Mesothelial cell of epicardium (in vitro differentiated cells): ENCODE measurements at regions not wholly inside any gene's neighbourhood (a gene's known extent, or its start where the extent isn't known, plus 50 kb on each side); places are given as distances from the start of the nearest gene placed in this dataset.
"Not testable (repeated sequence)": the region's sequence is repeated elsewhere in the genome, so short reads cannot be mapped to it uniquely, and the experiment has no call there.

Experiments
- DNase-seq, 2 experiments: peaks; one replicate each; pipeline ENCODE4 v3.0.0; 2021; ENCODE audit warnings: low spot score in 2 of 2; ENCODE audit not compliant: unreplicated experiment in 2 of 2
- H3K27ac Mint-ChIP-seq: 2 replicates; pipeline ENCODE4 v1.8.0; 2021; ENCODE audit warnings: mixed read lengths
- H3K27me3 Mint-ChIP-seq: 2 replicates; pipeline ENCODE4 v1.8.0; 2021; ENCODE audit warnings: low read depth, mixed read lengths
- H3K36me3 Mint-ChIP-seq: 2 replicates; pipeline ENCODE4 v1.8.0; 2021; ENCODE audit warnings: mixed read lengths
- H3K4me1 Mint-ChIP-seq: 2 replicates; pipeline ENCODE4 v1.8.0; 2021; ENCODE audit warnings: mixed read lengths
- H3K4me3 Mint-ChIP-seq: 2 replicates; pipeline ENCODE4 v1.8.0; 2021; ENCODE audit warnings: mild to moderate bottlenecking, moderate library complexity, mixed read lengths
- H3K9me3 Mint-ChIP-seq: 2 replicates; pipeline ENCODE4 v1.8.0; 2021; ENCODE audit warnings: mixed read lengths
- TF ChIP-seq, protein P1 (sequence below): fragments of 200-600 bp; sonication (generic); IDR thresholded peaks from one replicate; pipeline ENCODE4 v1.5.0; 2021; ENCODE audit warnings: antibody characterized with exemption; ENCODE audit not compliant: unreplicated experiment

DNA sequence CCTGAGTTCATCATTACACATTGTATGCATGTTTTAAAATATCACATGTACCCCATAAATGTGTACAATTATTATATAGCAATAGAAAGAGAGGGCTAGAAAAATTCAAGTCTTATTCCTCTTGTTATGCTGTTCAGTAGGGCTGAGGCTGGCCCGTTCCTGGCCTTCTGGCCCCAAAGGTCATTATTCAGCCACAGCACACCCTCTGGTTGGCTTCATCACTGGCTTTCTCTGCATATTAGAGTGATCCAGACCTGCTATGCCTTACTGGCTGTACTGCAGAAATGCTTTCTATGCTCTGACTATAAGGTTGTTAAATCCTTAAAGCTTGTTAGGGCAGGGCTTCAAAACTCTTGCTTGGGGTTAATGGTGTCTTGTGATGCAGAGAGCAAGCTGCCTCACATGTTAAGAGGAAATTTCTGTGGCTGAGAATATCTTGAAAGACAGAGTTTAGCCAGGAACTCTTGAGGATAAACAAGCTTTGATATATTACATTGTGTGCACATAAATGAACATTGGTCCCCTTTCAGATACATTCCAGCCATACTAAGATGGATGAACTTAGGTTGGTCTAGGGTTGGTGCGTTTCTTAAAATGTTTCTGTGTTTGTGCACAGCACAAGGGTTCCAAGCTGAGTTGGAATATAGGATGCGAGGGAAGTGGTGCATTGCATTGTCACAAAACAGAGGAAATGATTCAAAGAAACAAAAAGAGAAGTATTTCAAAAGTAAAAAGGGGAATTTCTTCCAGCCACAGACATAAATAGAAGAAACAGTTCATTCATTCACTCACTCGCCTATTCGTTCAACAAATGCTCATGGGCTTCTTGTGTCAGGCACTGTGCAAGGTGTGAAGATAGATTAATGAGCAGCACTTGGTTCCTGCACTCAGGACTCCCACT is 61.6 kb upstream of the WDR11 start:
- Mint-ChIP-seq H3K4me1 (no peaks in the 10 kb centered on the region), H3K36me3 (no peaks in the 10 kb centered on the region), H3K4me3 (no peak overlapping the region), H3K27me3 (peaks cover 22% of the 10 kb centered on the region), H3K9me3 (peaks cover 5% of the 10 kb centered on the region), H3K27ac (no peak overlapping the region)
- no peak for DNase-seq
- TF ChIP-seq, protein P1, sequence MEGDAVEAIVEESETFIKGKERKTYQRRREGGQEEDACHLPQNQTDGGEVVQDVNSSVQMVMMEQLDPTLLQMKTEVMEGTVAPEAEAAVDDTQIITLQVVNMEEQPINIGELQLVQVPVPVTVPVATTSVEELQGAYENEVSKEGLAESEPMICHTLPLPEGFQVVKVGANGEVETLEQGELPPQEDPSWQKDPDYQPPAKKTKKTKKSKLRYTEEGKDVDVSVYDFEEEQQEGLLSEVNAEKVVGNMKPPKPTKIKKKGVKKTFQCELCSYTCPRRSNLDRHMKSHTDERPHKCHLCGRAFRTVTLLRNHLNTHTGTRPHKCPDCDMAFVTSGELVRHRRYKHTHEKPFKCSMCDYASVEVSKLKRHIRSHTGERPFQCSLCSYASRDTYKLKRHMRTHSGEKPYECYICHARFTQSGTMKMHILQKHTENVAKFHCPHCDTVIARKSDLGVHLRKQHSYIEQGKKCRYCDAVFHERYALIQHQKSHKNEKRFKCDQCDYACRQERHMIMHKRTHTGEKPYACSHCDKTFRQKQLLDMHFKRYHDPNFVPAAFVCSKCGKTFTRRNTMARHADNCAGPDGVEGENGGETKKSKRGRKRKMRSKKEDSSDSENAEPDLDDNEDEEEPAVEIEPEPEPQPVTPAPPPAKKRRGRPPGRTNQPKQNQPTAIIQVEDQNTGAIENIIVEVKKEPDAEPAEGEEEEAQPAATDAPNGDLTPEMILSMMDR: no peak

DNA sequence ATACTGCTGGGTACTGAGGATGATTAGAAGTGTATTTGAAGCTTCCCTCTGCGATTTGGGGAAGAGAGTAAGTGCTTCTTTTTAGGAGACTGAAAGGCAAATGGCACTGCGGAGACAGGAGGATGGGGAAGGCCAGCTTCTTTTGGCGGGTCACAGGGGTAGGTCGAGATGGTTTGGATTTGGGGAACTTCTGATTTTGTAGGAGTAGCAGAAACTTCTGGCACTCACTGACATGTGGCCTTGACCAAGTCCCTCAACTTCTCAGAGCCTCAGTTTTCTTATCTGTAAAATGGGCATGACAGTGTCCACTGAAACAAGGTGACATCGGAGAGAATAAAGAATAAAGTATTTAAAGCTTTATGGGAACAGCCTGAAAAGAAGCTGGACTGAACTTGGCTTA is 59.8 kb upstream of the WDR11 start:
- no peaks in the 10 kb centered on the region for H3K4me1 Mint-ChIP-seq
- no peak overlapping the region for H3K27ac Mint-ChIP-seq
- TF ChIP-seq, protein P1: no peak
- DNase-seq: no peak
- H3K4me3 Mint-ChIP-seq: no peak overlapping the region
- H3K36me3 Mint-ChIP-seq: no peaks in the 10 kb centered on the region
- no peaks in the 10 kb centered on the region for H3K9me3 Mint-ChIP-seq
- peaks cover 18% of the 10 kb centered on the region for H3K27me3 Mint-ChIP-seq

DNA sequence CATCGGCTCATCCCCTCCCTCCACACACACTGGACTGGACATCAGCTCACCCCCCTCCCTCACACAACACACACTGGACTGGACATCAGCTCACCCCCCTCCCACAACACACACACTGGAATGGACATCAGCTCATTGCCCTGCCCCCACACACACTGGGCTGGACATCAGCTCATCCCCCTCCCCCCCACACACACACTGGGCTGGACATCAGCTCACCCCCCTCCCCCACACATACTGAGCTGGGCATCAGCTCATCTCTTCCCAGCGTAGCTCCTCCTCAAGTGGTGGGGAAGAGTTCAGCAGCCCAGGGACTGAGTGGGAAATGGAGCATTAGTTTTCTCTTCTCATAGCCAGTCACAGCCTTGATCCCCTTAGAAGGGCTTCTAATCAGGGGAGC is 58.1 kb upstream of the WDR11 start:
- H3K9me3 Mint-ChIP-seq: no peaks in the 10 kb centered on the region
- H3K27ac Mint-ChIP-seq: no peak overlapping the region
- DNase-seq: no peak
- H3K4me3 Mint-ChIP-seq: no peak overlapping the region
- TF ChIP-seq, protein P1: no peak
- no peaks in the 10 kb centered on the region for H3K4me1 Mint-ChIP-seq
- no peaks in the 10 kb centered on the region for H3K36me3 Mint-ChIP-seq
- peaks cover 13% of the 10 kb centered on the region for H3K27me3 Mint-ChIP-seq

DNA sequence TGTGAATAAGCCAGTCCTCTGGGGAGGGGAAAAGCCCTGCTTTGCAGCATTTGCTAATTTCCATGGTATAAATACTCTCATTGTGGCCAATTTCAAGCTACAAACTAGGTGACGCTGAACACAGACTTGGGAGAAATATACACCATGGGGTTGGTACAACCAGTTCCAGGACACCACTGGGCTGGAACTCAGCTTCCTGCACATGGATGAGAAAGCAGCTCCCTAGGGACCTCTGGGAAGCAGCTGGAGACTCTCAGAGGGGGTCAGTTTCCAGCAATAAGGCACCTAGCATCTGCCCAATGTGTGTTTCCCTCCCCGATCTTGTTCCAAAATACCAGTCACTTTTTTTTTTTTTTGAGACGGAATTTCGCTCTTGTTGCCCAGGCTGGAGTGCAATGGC is 56.8 kb upstream of the WDR11 start:
- H3K27ac Mint-ChIP-seq: no peak overlapping the region
- no peaks in the 10 kb centered on the region for H3K4me1 Mint-ChIP-seq
- H3K4me3 Mint-ChIP-seq: no peak overlapping the region
- no peaks in the 10 kb centered on the region for H3K9me3 Mint-ChIP-seq
- DNase-seq: no peak
- H3K27me3 Mint-ChIP-seq: peaks cover 13% of the 10 kb centered on the region
- H3K36me3 Mint-ChIP-seq: no peaks in the 10 kb centered on the region
- TF ChIP-seq, protein P1: no peak

DNA sequence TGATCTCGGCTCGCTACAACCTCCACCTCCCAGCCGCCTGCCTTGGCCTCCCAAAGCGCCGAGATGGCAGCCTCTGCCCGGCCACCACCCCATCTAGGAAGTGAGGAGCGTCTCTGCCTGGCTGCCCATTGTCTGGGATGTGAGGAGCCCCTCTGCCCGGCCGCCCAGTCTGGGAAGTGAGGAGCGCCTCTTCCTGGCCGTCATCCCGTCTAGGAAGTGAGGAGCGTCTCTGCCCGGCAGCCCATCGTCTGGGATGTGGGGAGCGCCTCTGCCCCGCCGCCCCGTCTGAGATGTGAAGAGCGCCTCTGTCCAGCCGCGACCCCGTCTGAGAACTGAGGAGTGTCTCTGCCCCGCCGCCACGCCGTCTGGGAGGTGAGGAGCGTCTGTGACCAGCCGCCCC is 52.9 kb upstream of the WDR11 start:
- H3K27me3 Mint-ChIP-seq: peaks cover 19% of the 10 kb centered on the region
- not testable (repeated sequence) for H3K9me3 Mint-ChIP-seq, DNase-seq, H3K4me1 Mint-ChIP-seq, H3K27ac Mint-ChIP-seq, H3K36me3 Mint-ChIP-seq, H3K4me3 Mint-ChIP-seq

DNA sequence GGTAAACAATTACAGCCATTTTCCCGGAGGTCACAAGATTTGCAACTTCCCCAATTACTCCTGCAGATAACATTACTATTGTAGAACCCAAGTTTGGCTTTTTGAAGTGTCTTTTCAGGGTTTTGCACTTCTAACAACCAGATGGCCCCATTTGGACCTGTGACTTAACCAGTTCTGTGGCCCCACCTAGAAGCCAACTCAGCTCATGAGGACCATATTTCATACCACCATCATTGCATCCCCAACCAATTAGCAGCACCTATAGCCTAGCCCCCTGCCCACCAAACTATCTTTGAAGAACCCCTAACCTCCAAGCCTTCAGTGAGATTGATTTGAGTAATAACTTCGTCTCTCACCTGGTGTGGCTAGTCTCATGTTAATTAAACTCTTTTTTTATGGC is 51.3 kb upstream of the WDR11 start:
- H3K9me3 Mint-ChIP-seq: no peaks in the 10 kb centered on the region
- DNase-seq: no peak
- no peak overlapping the region for H3K27ac Mint-ChIP-seq

More for the DNA sequence above, 51.3 kb upstream of the WDR11 start:
- Mint-ChIP-seq H3K27me3 (peaks cover 19% of the 10 kb centered on the region), H3K4me3 (no peak overlapping the region), H3K36me3 (no peaks in the 10 kb centered on the region), H3K4me1 (no peaks in the 10 kb centered on the region)
- TF ChIP-seq, protein P1: no peak
